ENCODE measurements at regions not wholly inside any gene's neighbourhood (a gene's known extent, or its start where the extent isn't known, plus 50 kb on each side); places are given as distances from the start of the nearest gene placed in this dataset.
A peak's percentile ranks its signal among the peaks of the same experiment; 100 is the strongest.

DNA sequence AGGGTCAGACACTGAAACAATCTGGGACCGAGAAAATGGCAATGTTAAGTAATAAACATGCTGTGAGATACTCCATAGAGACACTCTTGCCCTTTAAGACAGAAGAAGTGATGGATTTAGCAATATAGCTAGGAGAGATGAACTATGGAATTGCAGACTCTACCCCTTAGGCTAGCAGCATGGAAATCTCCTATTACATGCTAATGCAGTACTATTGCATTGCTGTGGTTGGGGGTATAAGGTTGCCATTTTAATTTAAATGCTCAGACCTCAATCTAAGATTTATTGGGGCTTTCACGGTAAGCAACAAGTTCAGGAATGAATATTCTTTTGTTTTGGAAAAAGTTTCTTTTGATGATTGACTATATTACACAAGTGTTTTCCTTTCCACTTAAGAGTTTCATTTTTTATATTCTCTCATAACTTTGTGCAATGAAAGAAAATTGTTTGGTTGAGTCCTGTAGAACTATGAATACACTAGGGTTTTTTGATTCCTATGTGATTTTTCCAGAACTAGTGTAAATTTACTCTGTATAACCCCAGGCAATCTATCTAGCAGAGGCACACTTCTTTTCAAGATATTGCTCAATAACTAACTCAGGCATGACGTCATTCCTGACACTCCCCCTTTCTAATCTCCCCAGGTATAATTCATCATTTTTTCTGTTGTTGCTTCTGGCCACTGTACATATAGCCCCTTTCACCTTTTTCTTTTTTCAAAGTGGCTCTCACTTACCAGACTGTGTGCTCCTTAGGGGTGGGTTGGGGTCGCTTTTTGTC is 394.7 kb upstream of the KLF12 start:
- intact Hi-C loops (cut with DNase I), result no loop called here

DNA sequence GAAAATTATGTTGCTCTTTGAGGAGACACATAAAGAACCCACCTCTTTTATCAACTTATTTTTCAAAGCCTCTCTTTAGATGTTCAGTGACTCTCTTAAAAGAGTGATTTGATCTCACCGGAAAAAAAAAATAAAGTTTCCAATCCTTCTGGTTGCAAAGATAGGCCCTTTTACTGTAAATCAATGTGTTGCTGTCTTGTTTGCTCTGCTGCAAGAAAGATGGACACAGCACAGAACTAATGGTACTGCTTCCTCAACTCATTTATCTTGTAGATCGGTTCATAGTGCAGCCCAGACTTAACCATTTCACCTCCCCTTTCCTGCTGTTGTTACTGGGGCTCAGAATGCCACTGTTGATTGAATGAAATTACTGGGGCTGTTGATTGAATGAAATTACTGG is 388.9 kb upstream of the KLF12 start:
- no peak for DNase-seq
- intact Hi-C loops (cut with DNase I), result no loop called here

More for the DNA sequence above, 394.7 kb upstream of the KLF12 start:
- no peak for DNase-seq

DNA sequence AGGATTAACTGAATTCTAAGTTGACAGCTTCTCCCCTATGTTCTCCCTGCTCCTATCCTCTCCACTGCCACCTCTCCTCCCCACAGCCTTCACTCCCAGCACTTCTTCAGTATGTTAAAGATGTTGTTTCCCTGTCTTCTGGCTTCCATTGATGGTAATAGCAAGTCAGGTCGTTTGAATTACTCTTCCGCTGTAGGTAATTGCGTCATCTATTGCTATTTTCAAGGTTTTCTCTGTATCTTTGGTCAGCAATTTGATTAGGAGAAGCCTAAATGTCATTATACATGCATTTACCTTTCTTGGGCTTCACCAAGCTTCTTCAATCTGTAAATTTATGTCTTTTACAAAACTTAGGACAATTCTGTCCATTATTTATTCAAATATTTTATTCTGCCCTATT is 377.3 kb upstream of the KLF12 start:
- intact Hi-C loops (cut with DNase I), result no loop called here
- DNase-seq, result no peak

DNA sequence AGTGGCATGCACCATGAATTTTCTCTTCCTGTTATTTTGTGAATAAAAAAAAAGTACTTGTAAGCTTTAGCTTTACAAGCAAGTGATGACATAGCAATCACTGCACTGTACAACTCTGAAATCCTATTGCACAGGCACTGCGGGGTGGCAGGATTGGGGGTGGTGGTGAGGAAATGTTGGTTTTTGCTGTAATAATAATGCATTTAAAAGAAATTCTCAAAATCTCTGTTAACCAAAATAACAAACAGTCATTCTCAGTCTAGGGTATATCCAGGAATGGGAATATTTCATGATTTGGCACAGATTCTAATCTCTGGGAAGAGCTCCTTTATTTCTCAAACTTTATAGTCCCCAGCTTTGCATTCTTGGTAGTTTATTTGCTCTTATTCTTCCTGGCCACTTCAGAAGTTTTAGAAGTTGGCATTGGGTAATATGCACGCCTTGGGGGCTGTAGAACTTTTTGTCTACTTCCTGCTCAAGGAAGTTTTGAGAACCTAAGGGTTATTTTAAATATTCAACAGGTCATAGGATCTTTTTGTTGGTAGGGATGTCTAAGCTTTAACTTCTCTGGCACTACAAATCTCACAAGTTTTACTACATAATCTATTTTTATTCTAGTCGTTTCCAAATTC is 353.0 kb upstream of the KLF12 start:
- intact Hi-C loops (cut with DNase I), result no loop called here

DNA sequence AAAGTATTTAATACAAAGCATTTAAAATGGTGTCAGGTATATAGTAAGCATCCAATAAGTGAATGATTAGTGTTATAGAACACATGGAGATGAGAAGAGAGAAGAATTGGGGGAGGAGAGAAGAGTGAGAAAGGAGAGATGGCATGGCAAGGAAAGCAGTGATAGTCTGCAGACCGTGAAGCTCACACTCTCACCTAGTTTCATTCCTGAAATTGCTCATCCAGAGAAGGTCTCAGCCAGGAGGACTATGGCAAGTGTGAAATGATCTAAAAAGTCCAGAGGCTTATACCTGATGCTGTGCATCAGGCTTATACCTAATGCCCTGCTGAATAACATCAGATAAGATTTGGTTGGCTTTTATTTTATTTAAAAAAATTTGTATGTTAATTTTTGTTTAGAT is 351.6 kb upstream of the KLF12 start:
- no peak for DNase-seq
- intact Hi-C loops (cut with DNase I), result no loop called here

More for the DNA sequence above, 353.0 kb upstream of the KLF12 start:
- no peak for DNase-seq

DNA sequence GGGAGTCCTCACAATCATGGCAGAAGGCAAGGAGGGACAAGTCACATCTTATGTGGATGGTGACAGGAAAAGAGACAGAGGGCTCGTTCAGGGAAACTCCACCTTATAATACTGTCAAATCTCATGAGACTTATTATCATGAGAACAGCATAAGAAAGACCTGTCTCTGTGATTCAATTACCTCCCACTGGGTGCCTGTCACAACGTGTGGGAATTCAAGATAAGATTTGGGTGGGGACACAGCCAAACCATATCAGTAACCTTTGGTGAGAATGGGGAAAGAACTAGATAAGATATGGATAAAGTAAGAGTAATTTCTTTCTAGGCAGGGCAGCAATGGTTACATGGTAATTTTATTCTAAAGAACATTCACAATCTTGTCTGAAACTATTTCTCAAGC is 344.9 kb upstream of the KLF12 start:
- intact Hi-C loops (cut with DNase I), result no loop called here
- no peak for DNase-seq

DNA sequence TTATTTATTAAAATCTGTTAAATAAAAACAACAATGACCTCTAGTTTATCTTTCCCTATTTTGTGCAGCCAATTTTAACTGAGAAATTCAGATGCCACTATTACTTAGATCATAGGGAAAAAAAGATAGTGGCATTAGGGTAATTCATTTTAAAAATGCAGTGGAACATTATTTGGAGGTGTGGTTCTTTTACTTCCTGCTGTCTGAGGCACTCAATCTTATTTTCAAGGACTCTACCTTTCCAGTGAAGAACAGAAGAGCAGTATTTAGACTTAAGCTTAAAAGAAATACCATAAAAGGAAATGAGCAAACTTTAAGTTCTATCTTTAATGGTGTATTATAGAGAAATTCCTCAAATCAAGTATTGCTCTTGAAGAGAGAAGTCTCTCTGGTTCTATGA is 342.6 kb upstream of the KLF12 start:
- DNase-seq, result no peak
- intact Hi-C loops (cut with DNase I), result no loop called here

DNA sequence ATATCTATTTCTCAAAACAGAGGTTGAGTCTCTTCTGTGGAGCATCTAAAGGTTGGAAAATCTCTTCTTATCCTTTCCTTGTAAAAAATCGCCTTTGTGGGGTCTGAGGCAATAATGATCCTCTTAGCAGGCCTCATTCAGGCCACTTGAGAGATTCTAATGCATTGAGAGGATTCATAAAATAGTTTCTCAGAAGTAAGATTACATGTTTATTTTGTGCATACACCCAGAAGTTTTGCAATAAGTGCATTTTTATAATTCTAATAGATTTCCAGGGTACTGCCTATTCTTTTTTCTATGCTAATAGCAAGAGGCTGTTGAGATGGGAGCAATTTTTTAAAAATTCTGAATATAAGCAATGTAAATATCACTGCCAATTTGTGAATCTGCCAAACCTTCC is 342.2 kb upstream of the KLF12 start:
- DNase-seq, result no peak
- intact Hi-C loops (cut with DNase I), result no loop called here

DNA sequence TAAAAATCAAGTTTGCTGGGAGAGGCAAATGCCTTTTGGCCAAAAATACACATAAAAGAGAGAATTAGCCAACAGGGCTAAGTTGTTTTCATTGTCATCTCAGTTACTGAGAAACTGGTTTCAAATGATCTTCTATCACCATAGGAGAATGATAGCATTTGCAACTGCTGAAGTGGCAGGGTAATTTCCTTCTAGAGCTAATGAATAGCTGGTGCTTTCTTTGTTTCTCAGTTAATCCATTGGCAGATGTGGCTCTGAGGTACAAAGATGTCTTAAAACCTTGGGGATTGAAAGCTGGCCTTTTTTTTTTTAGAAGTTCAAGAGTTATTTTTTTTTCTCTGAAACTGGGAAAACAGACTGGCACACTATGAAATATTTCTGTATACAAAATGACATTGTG is 332.7 kb upstream of the KLF12 start:
- intact Hi-C loops (cut with DNase I), result no loop called here

DNA sequence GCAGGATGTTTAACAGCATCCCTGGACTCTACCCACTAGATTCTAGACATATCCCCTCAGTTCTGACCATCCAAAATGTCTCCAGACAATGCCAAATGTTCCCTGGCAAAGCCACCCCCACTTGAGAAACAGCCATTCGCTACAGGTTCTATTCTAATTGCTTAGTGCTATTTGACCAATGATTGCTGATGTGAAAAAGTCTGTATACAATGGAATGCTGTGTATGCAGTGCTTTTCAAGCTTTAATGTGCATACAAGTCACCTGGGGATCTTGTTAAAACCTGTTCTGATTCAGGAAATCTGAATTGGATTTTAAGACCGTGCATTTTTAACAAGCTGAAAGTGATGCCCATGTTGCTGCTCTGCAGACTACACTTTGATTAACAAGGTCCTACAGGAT is 331.8 kb upstream of the KLF12 start:
- intact Hi-C loops (cut with DNase I), result no loop called here
- no peak for DNase-seq

More for the DNA sequence above, 332.7 kb upstream of the KLF12 start:
- no peak for DNase-seq

DNA sequence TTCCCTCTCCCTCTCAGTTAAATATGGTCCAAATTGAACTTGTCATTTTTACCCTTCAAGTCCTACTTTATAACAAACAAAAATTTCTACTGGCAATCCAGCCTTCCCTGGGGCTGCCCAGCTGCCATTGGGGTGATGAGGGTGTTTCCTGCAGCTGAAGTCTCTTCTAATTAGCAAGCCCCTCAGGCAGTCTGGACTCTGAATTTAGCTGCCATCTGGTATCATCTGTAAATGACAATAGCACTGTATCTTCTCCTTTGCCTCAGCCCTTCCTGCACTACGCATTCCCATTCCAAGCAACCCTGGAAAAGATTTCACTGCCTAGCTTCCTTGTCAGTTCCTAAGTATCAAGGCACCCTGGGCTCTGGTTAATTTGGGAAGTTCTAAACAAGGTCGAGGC is 331.1 kb upstream of the KLF12 start:
- no peak for DNase-seq
- intact Hi-C loops (cut with DNase I), result no loop called here

DNA sequence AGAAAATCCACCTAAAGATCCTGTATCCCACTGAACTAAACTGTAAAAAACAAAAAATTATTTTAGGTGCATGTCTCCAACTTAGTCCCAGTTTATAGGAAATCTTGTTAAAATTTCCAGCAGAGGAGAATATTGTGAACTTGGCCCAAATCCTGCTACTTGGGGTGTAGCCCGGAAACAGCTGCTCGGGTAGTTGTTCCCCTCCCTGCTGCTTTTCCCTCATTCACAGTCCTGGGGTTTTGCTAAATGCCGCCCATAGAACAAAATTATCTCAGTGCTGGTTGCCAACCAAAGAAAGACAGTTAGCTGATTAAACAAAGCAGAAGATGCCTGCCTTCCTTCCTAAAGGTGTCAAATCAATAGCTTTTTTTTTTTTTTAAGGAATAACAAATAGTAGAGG is 330.5 kb upstream of the KLF12 start:
- intact Hi-C loops (cut with DNase I), result no loop called here

DNA sequence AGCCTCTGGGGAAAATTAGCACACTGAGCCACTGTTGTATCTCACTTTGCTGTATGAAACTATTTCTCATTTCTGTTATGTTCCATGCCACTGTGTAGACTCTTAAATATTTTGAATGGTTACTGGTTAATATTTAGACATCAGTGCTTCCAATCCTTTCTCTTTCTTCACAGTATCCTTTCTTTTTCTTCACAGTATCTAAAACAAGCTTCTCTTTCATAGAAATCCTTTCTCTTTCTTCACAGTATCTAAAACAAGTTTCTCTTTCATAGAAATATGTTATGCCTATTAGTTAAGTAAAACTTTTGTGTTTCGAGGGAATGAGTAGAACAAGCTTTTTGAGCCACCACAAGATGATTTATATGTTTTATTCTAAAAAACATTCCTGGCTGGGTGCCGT is 326.8 kb upstream of the KLF12 start:
- no peak for DNase-seq
- intact Hi-C loops (cut with DNase I), result no loop called here

More for the DNA sequence above, 330.5 kb upstream of the KLF12 start:
- peak in 2 of 42 donors; percentile 2 for DNase-seq

DNA sequence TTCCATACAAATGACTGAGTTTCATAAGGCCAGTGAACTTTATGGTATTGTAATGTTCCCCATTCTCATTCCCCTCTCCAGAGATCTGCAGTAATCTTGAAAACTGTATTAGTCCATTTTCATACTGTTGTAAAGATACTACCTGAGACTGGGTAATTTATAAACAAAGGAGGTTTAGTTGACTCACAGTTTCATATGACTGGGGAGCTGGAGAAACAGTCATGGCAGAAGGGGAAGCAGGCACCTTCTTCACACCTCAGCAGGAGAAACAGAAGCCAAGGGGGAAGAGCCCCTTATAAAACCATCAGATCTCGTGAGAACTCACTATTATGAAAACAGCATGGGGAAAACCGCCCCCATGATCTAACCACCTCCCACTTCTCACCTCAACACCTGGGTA is 318.7 kb upstream of the KLF12 start:
- intact Hi-C loops (cut with DNase I), result no loop called here

DNA sequence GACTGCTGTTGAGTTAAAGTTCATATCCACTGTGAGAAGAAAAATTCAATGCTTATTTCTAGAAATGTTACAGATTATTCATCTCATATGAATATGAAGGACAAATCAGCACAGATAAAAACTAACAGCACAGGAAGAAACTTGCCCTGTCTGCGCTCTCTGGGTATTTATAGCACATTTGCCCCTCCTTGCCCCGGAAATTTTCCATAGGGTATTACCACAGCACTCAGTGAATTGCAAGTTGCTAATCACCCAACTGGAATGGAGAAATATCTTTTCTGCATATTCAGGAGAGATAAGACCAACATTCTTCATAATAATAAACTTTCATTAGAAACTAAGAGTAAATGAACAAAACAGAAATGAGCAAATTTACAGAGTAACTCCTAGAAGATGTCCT is 318.0 kb upstream of the KLF12 start:
- no peak for DNase-seq
- intact Hi-C loops (cut with DNase I), result no loop called here

More for the DNA sequence above, 318.7 kb upstream of the KLF12 start:
- no peak for DNase-seq

DNA sequence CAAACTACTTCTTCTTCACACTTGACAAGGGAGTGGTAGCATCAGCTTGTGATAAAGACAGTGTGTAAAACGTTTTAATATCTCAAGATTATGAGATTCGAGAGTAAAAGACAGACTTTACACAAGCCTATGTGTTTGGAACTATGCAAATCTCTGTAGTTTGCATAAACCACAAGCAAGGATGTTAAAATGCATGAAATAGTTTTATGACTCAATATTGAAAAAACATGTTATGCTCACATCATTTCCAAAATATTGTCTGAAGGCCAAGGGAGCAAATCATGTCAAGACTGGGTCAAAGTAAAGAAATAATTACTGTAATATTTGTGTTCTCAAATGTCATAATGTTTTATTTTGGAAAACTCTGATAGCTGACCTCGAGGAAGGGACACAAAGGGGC is 316.8 kb upstream of the KLF12 start:
- intact Hi-C loops (cut with DNase I), result no loop called here
- DNase-seq, result no peak

DNA sequence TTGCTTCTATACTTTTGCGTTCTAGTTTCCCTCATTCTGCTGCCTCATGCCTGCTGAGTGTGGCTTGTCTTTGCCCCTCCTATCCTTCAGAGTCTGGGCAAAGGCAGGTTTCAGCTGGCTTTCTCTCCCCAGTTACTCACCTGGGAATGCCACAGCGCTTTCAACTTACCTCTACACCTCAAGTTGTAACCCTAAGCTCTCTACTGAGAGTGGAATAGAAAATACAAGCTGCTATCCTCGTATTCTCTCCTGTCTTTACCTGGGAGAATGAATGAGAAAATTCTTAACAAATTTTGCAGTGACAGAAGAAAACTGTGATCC is 316.3 kb upstream of the KLF12 start:
- intact Hi-C loops (cut with DNase I), result no loop called here
- no peak for DNase-seq

DNA sequence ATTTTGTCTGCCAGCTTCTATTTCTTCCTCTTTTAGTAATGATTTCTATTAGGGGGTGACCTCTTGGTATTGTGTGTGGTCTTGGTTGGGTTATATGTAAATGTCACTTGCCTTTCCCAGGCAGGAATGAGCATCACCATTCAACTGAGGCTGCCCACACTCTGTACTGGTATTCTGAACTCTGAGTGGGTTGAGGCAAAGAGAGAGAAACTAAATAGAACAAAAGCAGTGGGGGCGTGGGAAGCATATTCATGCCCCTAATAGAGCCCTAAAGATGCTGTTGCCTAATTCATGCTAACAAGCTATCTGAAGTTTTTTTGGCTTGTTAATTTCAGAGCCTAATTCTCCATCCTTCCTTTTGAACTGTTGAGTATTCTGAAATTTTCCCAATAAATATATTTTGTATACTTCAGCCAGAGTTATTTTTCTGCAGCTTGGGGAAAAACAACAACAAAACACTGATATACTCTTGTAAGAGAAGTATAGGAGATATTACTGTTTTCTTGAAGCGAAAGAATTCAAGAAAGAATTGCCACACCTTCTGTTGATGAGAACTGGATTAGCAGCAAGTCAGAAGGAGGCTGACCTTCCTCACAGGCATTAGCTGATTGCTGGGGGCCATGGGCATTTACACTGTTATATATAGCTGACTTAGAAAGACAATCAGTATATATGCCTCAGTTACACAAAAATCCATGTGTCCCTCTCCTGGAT is 315.8 kb upstream of the KLF12 start:
- intact Hi-C loops (cut with DNase I), result no loop called here
- peak in 19 of 42 donors; percentile 4 to 63 (median 17) for DNase-seq

DNA sequence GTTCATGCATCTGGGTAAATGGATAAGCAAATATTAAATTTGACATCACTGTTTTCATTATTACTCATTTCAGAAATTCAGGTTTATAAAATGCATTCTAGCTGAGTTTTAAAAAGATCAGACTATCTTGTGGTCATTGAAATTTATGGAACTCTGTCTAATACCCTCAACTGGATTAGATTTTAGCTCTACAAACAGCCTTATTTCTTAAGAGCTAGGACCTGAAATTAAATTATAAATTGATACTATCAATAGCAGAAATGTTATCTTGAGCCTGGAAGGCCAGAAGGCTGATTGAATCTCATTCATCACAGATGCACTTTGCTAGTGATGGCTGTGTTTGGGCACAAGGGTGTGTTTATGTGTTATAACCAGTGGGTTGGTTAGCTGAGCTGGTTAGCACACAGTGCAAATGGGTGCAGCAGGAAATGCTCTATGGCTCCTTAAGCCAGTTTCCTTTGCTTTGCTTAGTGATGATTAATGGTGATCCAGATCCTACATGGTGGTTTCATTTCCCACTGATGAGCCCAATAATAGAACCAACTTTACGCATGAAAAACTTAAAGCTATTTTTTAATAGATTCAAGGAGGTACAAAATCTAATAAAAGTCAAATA is 310.8 kb upstream of the KLF12 start:
- intact Hi-C loops (cut with DNase I), result no loop called here
- no peak for DNase-seq

DNA sequence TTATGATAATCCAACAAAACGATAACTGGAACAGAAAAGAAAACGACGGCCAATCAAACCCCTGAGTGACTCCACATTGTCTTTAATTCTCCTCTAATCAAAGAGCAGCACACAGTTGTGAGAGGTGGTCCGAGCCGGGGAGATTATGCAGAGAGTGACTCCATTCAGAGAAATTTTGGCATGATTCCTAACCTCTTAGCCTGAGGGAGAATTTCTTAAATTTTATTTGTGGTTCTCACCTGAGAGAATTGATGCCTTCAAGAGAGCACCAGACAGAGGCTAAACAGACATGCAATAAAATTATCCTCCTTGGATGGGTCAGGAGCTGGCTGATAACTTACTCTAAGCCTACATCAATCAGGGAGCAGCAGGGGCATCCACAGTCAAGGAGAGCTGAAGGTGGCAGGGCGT is 310.0 kb upstream of the KLF12 start:
- no peak for DNase-seq
- intact Hi-C loops (cut with DNase I), result no loop called here
